H1 (cell line): ENCODE measurements at regions not wholly inside any gene's neighbourhood (a gene's known extent, or its start where the extent isn't known, plus 50 kb on each side); places are given as distances from the start of the nearest gene placed in this dataset.

Experiments used
- CTCF ChIA-PET: fragments of 300-600 bp; sonication (Branson Sonifier 250); formaldehyde crosslinking; loops from one replicate; lab custom pipeline; 2021; ENCODE audit not compliant: partially characterized antibody; lab: Charles Lee
- POLR2A ChIA-PET: fragments of 300-600 bp; sonication (Branson Sonifier 250); formaldehyde crosslinking; loops from one replicate; lab custom pipeline; 2021; ENCODE audit warnings: inconsistent platforms; ENCODE audit not compliant: partially characterized antibody; lab: Charles Lee
- DNase-seq, 2 experiments: peaks; one replicate each; pipeline versions ENCODE4 v3.0.0 to v3.0.0-alpha.2; 2010 to 2022; ENCODE audit warnings: low spot score in 2 of 2, low read depth in 1 of 2, mixed read lengths in 1 of 2
- FAIRE-seq: peaks from 2 replicates; lab custom pipeline; 2011; peaks lifted over from hg19 to GRCh38; lab: Jason Lieb, UNC
- H2AFZ ChIP-seq: 2 replicates; pipeline ENCODE4 v1.8.1; 2012; ENCODE audit warnings: low read length, inconsistent platforms
- H2AK5ac ChIP-seq: 2 replicates; pipeline ENCODE4 v1.6.1; 2013; ENCODE audit warnings: low read depth, low read length
- H2BK120ac ChIP-seq: replicated peaks from 2 replicates; pipeline ENCODE3; 2013; ENCODE audit warnings: low read depth, low read length, inconsistent platforms
- H2BK12ac ChIP-seq: 2 replicates; pipeline ENCODE4 v1.6.1; 2013; ENCODE audit warnings: low read depth, low read length
- H2BK15ac ChIP-seq: 2 replicates; pipeline ENCODE4 v1.6.1; 2013; ENCODE audit warnings: low read length
- H2BK20ac ChIP-seq: 2 replicates; pipeline ENCODE4 v1.6.1; 2013; ENCODE audit warnings: low read length
- H2BK5ac ChIP-seq: 2 replicates; pipeline ENCODE4 v1.6.1; 2013; ENCODE audit warnings: low read depth, low read length
- H3K14ac ChIP-seq: 2 replicates; pipeline ENCODE4 v1.6.1; 2013; ENCODE audit warnings: inconsistent platforms; ENCODE audit not compliant: insufficient read length
- H3K18ac ChIP-seq: 2 replicates; pipeline ENCODE4 v1.6.1; 2013; ENCODE audit warnings: low read length; ENCODE audit errors: extremely low read depth
- H3K23ac ChIP-seq: 2 replicates; pipeline ENCODE4 v1.6.1; 2013; ENCODE audit warnings: inconsistent platforms; ENCODE audit not compliant: insufficient read length
- H3K23me2 ChIP-seq: 2 replicates; pipeline ENCODE4 v1.6.1; 2013; ENCODE audit warnings: low read depth, low read length
- H3K27ac ChIP-seq: 2 replicates; pipeline ENCODE4 v1.6.1; 2011; ENCODE audit warnings: low read depth, low read length, inconsistent platforms
- H3K27me3 ChIP-seq, 4 experiments: replicated peaks in 1 of 4; 1 replicate in 1 of 4; 2 replicates in 3 of 4; pipeline versions ENCODE4 v1.6.1 to v1.8.1; 2011 to 2013; ENCODE audit warnings: low read length in 3 of 4, mild to moderate bottlenecking in 3 of 4, inconsistent platforms in 2 of 4, mixed read lengths in 2 of 4, moderate library complexity in 1 of 4; ENCODE audit not compliant: control insufficient read depth in 3 of 4, insufficient read depth in 3 of 4; ENCODE audit errors: extremely low read depth in 1 of 4
- H3K36me3 ChIP-seq, 4 experiments: 2 replicates each; pipeline versions ENCODE4 v1.6.1 to v1.8.1; 2011 to 2013; ENCODE audit warnings: mild to moderate bottlenecking in 4 of 4, low read length in 3 of 4, moderate library complexity in 2 of 4, control low read depth in 1 of 4, inconsistent platforms in 1 of 4; ENCODE audit not compliant: insufficient read depth in 4 of 4, control insufficient read depth in 2 of 4
- H3K4ac ChIP-seq: replicated peaks from 2 replicates; pipeline ENCODE3; 2013; ENCODE audit warnings: low read length, low read depth, mixed read lengths, inconsistent platforms; ENCODE audit not compliant: insufficient read length
- H3K4me1 ChIP-seq, 4 experiments: replicated peaks in 1 of 4; 1 replicate in 1 of 4; 2 replicates in 3 of 4; pipeline versions ENCODE4 v1.6.1 to v1.8.1; 2011 to 2013; ENCODE audit warnings: low read length in 3 of 4, inconsistent platforms in 2 of 4, mixed read lengths in 1 of 4; ENCODE audit not compliant: insufficient read depth in 4 of 4, control insufficient read depth in 3 of 4
- H3K4me2 ChIP-seq, 2 experiments: 2 replicates each; pipeline versions ENCODE4 v1.6.1 to v1.8.1; 2011 to 2013; ENCODE audit warnings: low read depth in 2 of 2, low read length in 2 of 2, control low read depth in 1 of 2, inconsistent platforms in 1 of 2, mild to moderate bottlenecking in 1 of 2; ENCODE audit not compliant: insufficient read depth in 1 of 2
- H3K4me3 ChIP-seq, 4 experiments: fragments of 200-600, 300-600 bp in 1 of 4; sonication (generic), shearing (Covaris generic), sonication (Bioruptor Twin) in 1 of 4; 2 replicates each; pipeline versions ENCODE4 v1.5.1 to v1.8.1; 2011 to 2016; ENCODE audit warnings: low read length in 4 of 4, low read depth in 3 of 4, control low read depth in 2 of 4, inconsistent platforms in 2 of 4, mild to moderate bottlenecking in 2 of 4, mixed read lengths in 1 of 4, moderate library complexity in 1 of 4; ENCODE audit not compliant: insufficient read depth in 2 of 4; ENCODE audit errors: extremely low read depth in 1 of 4
- H3K56ac ChIP-seq: replicated peaks from 2 replicates; pipeline ENCODE3; 2013; ENCODE audit warnings: low read depth, mild to moderate bottlenecking, mixed read lengths, low read length, inconsistent platforms; ENCODE audit not compliant: insufficient read length
- H3K79me1 ChIP-seq: 2 replicates; pipeline ENCODE4 v1.6.1; 2013; ENCODE audit warnings: low read depth, low read length, control low read depth
- H3K79me2 ChIP-seq, 2 experiments: 2 replicates each; pipeline versions ENCODE4 v1.6.1 to v1.8.1; 2012 to 2013; ENCODE audit warnings: low read length in 2 of 2, mild to moderate bottlenecking in 2 of 2, inconsistent platforms in 1 of 2; ENCODE audit not compliant: insufficient read depth in 2 of 2, control insufficient read depth in 1 of 2
- H3K9ac ChIP-seq, 4 experiments: replicated peaks in 1 of 4; 1 replicate in 1 of 4; 2 replicates in 3 of 4; pipeline versions ENCODE4 v1.6.1 to v1.8.1; 2011 to 2013; ENCODE audit warnings: low read depth in 3 of 4, low read length in 3 of 4, control low read depth in 2 of 4, mild to moderate bottlenecking in 2 of 4, moderate library complexity in 2 of 4, inconsistent platforms in 1 of 4; ENCODE audit errors: extremely low read depth in 1 of 4
- H3K9me3 ChIP-seq, 2 experiments: 2 replicates each; pipeline versions ENCODE4 v1.6.1 to v1.8.1; 2012 to 2013; ENCODE audit warnings: mild to moderate bottlenecking in 2 of 2, moderate library complexity in 2 of 2, control low read depth in 1 of 2, inconsistent platforms in 1 of 2, low read depth in 1 of 2, low read length in 1 of 2, mixed read lengths in 1 of 2; ENCODE audit not compliant: insufficient read depth in 2 of 2
- H4K20me1 ChIP-seq, 2 experiments: replicated peaks in 1 of 2; 2 replicates each; pipeline versions ENCODE3 to v1.8.1; 2011 to 2013; ENCODE audit warnings: inconsistent platforms in 2 of 2, low read length in 2 of 2, mild to moderate bottlenecking in 1 of 2; ENCODE audit not compliant: insufficient read depth in 2 of 2, control insufficient read depth in 1 of 2
- H4K5ac ChIP-seq: 2 replicates; pipeline ENCODE4 v1.6.1; 2013; ENCODE audit warnings: low read length, low read depth, mixed read lengths, inconsistent platforms; ENCODE audit not compliant: insufficient read length
- H4K8ac ChIP-seq: 2 replicates; pipeline ENCODE4 v1.8.0; 2013; ENCODE audit warnings: mild to moderate bottlenecking, moderate library complexity, low read length, inconsistent platforms; ENCODE audit not compliant: insufficient read depth; ENCODE audit errors: extremely low read depth
- H4K91ac ChIP-seq: replicated peaks from 2 replicates; pipeline ENCODE3; 2013; ENCODE audit warnings: low read length, mixed read lengths, inconsistent platforms; ENCODE audit not compliant: insufficient read length
- EP300 ChIP-seq, 2 experiments: IDR thresholded peaks; 1 replicate in 1 of 2; 2 replicates in 1 of 2; pipeline ENCODE4 v1.6.1; 2011 to 2012; ENCODE audit warnings: low read depth in 2 of 2, low read length in 2 of 2, mild to moderate bottlenecking in 2 of 2, borderline replicate concordance in 1 of 2, inconsistent platforms in 1 of 2, moderate library complexity in 1 of 2
- PHF8 ChIP-seq: fragments of 200-600 bp; sonication (generic); conservative IDR thresholded peaks from 2 replicates; pipeline ENCODE4 v1.7.1; 2012; ENCODE audit warnings: low read depth, mild to moderate bottlenecking, inconsistent platforms, low read length, moderate library complexity
- RNF2 ChIP-seq: fragments of 200-900, 300-1000 bp; sonication (generic); IDR thresholded peaks from 2 replicates; pipeline ENCODE4 v1.7.1; 2016; ENCODE audit warnings: borderline replicate concordance, low read depth, mild to moderate bottlenecking, antibody characterized with exemption, low read length; ENCODE audit not compliant: poor library complexity, severe bottlenecking; ENCODE audit errors: missing control alignments
- SAP30 ChIP-seq: fragments of 300-600 bp; sonication (generic); IDR thresholded peaks from 2 replicates; pipeline ENCODE4 v1.7.1; 2012; ENCODE audit warnings: low read length, moderate library complexity, mild to moderate bottlenecking, inconsistent platforms; ENCODE audit not compliant: insufficient read depth, insufficient replicate concordance
- SIX5 ChIP-seq: IDR thresholded peaks from 2 replicates; pipeline ENCODE4 v1.6.1; 2011; ENCODE audit warnings: mild to moderate bottlenecking, low read depth, low read length
- SRF ChIP-seq: IDR thresholded peaks from 2 replicates; pipeline ENCODE4 v1.6.1; 2011; ENCODE audit warnings: mild to moderate bottlenecking, low read depth, low read length, moderate library complexity
- WGBS, 2 experiments: shearing (Covaris generic) in 1 of 2; methylation state at CpG; one replicate each; pipeline versions ENCODE4 v1.1.6 to v1.1.7; 2013 to 2015; ENCODE audit warnings: low lambda C conversion rate in 2 of 2, mixed read lengths in 2 of 2, inconsistent platforms in 1 of 2, low coverage in 1 of 2, missing lambda C conversion rate in 1 of 2; ENCODE audit not compliant: insufficient replicate concordance in 2 of 2, insufficient coverage in 1 of 2, insufficient read length in 1 of 2; ENCODE audit errors: extremely low coverage in 1 of 2, missing lambda C conversion rate in 1 of 2; 5-methylcytosine and 5-hydroxymethylcytosine counted together

GRCh38 chr16:85476389-85476788, 136.7 kb upstream of the GSE1 start:
- Histone ChIP-seq H3K4ac (no peak overlapping the region), H3K23ac (no peak overlapping the region), H3K36me3 (no peaks in the 10 kb centered on the region), H4K5ac (no peak overlapping the region), H3K23me2 (no peaks in the 10 kb centered on the region; the same call in 1 of the 2 replicates), H3K18ac (no peak overlapping the region), H3K9ac (no peak overlapping the region), H2AK5ac (no peak overlapping the region), H3K4me1 (peaks cover 4 to 27% (median 13%) of the 10 kb centered on the region in 4 experiments), H3K14ac (no peak overlapping the region), H4K91ac (no peak overlapping the region), H2BK5ac (no peak overlapping the region; the same call in 1 of the 2 replicates), H3K9me3 (no peaks in the 10 kb centered on the region), H4K20me1 (no peaks in the 10 kb centered on the region), H3K4me3 (no peak overlapping the region), H2BK120ac (no peak overlapping the region), H3K27ac (no peak overlapping the region), H3K79me1 (no peaks in the 10 kb centered on the region), H3K27me3 (no peaks in the 10 kb centered on the region; a peak in 1 of 7 replicates), H3K56ac (no peak overlapping the region), H2AFZ (no peak overlapping the region), H2BK15ac (no peak overlapping the region), H2BK12ac (no peak overlapping the region), H3K4me2 (no peak overlapping the region), H3K79me2 (no peaks in the 10 kb centered on the region), H2BK20ac (0 out of 2 replicates have a peak overlapping the region, but pooled peaks have one; percentile 1), H4K8ac (no peak overlapping the region)
- FAIRE-seq (no peak), DNase-seq (no peak)
- POLR2A ChIA-PET = interaction anchor here (1.1 kb wide), 1 partner anchor 15 kb away, joined by 3 read pairs; no protein-coding TSS in a partner anchor
- 94% methylated on average over 11 of the region's 11 CpGs; no CpG with 5 or more reads in 1 of the 2 experiments for WGBS, 2 experiments
- CTCF ChIA-PET = interaction anchor here (1.0 to 15.1 kb wide), 8 partner anchors 11 to 134 kb away, joined by 3 to 277 read pairs (median 4); no protein-coding TSS in a partner anchor
- TF ChIP-seq RNF2 = no peak
- TF ChIP-seq SAP30 = no peak
- TF ChIP-seq SRF = no peak
- TF ChIP-seq EP300 (IDR thresholded peaks at IDR 0.05; ENCODE audit: borderline replicate concordance in 1 of 2, low read depth in 2 of 2, low read length in 2 of 2) = no peak
- TF ChIP-seq SIX5 = no peak
- TF ChIP-seq PHF8 = no peak
- TF ChIP-seq, all 59 proteins: peak for 0
